GM18517 (cell line): ENCODE measurements at regions not wholly inside any gene's neighbourhood (a gene's known extent, or its start where the extent isn't known, plus 50 kb on each side); places are given as distances from the start of the nearest gene placed in this dataset.
"Not testable (repeated sequence)": the region's sequence is repeated elsewhere in the genome, so short reads cannot be mapped to it uniquely, and the experiment has no call there.

Experiments used
- ATAC-seq: cut with Tn5 transposase; IDR thresholded peaks from one replicate; pipeline ENCODE4 v1.9.1; 2021; ENCODE audit warnings: mild to moderate bottlenecking, moderate library complexity; ENCODE audit not compliant: unreplicated experiment

- no peak for ATAC-seq
These were observed 175.9 kb upstream of the PLSCR5 start for GRCh38 chr3:146781059-146781458.

GRCh38 chr3:146780251-146780650 is 175.1 kb upstream of the PLSCR5 start:
- ATAC-seq: no peak

GRCh38 chr3:146777941-146778340 is 172.8 kb upstream of the PLSCR5 start:
- ATAC-seq: no peak

GRCh38 chr3:146772211-146772743 is 167.1 kb upstream of the PLSCR5 start:
- ATAC-seq: no peak

GRCh38 chr3:146770881-146771280 is 165.7 kb upstream of the PLSCR5 start:
- ATAC-seq: no peak

- no peak for ATAC-seq
These were observed 165.2 kb upstream of the PLSCR5 start for GRCh38 chr3:146770301-146770700.

- ATAC-seq: no peak
These were observed 152.6 kb upstream of the PLSCR5 start for GRCh38 chr3:146757759-146758158.

GRCh38 chr3:146750196-146750595 is 145.1 kb upstream of the PLSCR5 start:
- ATAC-seq: no peak

GRCh38 chr3:146747928-146748327 is 142.8 kb upstream of the PLSCR5 start:
- ATAC-seq: no peak

GRCh38 chr3:146747051-146747450 is 141.9 kb upstream of the PLSCR5 start:
- no peak for ATAC-seq

- ATAC-seq: no peak
These were observed 141.0 kb upstream of the PLSCR5 start for GRCh38 chr3:146746190-146746589.

- no peak for ATAC-seq
These were observed 134.1 kb upstream of the PLSCR5 start for GRCh38 chr3:146739203-146739671.

- no peak for ATAC-seq
These were observed 127.2 kb upstream of the PLSCR5 start for GRCh38 chr3:146732325-146732724.

GRCh38 chr3:146715170-146715569 is 110.0 kb upstream of the PLSCR5 start:
- no peak for ATAC-seq

GRCh38 chr3:146712806-146713205 is 107.7 kb upstream of the PLSCR5 start:
- no peak for ATAC-seq

- ATAC-seq: no peak
These were observed 104.8 kb upstream of the PLSCR5 start for GRCh38 chr3:146709969-146710368.

GRCh38 chr3:146705225-146705624 is 100.1 kb upstream of the PLSCR5 start:
- no peak for ATAC-seq

GRCh38 chr3:146702237-146702636 is 97.1 kb upstream of the PLSCR5 start:
- ATAC-seq: no peak

GRCh38 chr3:146701246-146701645 is 96.1 kb upstream of the PLSCR5 start:
- ATAC-seq: no peak

- ATAC-seq: not testable (repeated sequence)
These were observed 94.9 kb upstream of the PLSCR5 start for GRCh38 chr3:146700025-146700424.

- no peak for ATAC-seq
These were observed 87.1 kb upstream of the PLSCR5 start for GRCh38 chr3:146692254-146692653.

GRCh38 chr3:146685050-146685814 is 80.1 kb upstream of the PLSCR5 start:
- no peak for ATAC-seq

GRCh38 chr3:146682171-146682570 is 77.0 kb upstream of the PLSCR5 start:
- ATAC-seq: no peak
